ENCODE measurements at regions not wholly inside any gene's neighbourhood (a gene's known extent, or its start where the extent isn't known, plus 50 kb on each side); places are given as distances from the start of the nearest gene placed in this dataset.

GRCh38 chr10:128751284-128751683, 625.1 kb upstream of the MKI67 start:
- TF ChIP-seq CTCF (IDR thresholded peaks at IDR 0.05; ENCODE audit: low read depth, low read length, poor library complexity, severe bottlenecking) (no peak), EZH2phosphoT487 (IDR thresholded peaks at IDR 0.05; ENCODE audit: borderline replicate concordance, low read length) (no peak)

All from DOHH2 (cell line).